Spleen (tissue), 11 donors: ENCODE measurements at regions not wholly inside any gene's neighbourhood (a gene's known extent, or its start where the extent isn't known, plus 50 kb on each side); places are given as distances from the start of the nearest gene placed in this dataset.
A peak's percentile ranks its signal among the peaks of the same experiment; 100 is the strongest.

Source experiments
- DNase-seq: peaks from one replicate; pipeline ENCODE4 v3.0.0-alpha.2; 2020
- H3K27ac ChIP-seq, 8 donors: fragments of 200-600 bp; sonication (generic) in 7 of 8; 1 replicate in 4 of 8; 2 replicates in 4 of 8; pipeline versions ENCODE4 v1.5.0 to v1.8.0; 2016 to 2021; ENCODE audit warnings: inconsistent platforms in 4 of 8, mild to moderate bottlenecking in 4 of 8, moderate library complexity in 1 of 8
- H3K27me3 ChIP-seq, 7 donors: fragments of 200-600 bp; sonication (generic) in 6 of 7; replicated peaks in 1 of 7; 1 replicate in 4 of 7; 2 replicates in 3 of 7; pipeline versions ENCODE4 v1.5.0 to v1.8.0; 2016 to 2021; ENCODE audit warnings: inconsistent platforms in 3 of 7, mild to moderate bottlenecking in 1 of 7
- H3K36me3 ChIP-seq, 6 donors: fragments of 200-600 bp; sonication (generic) in 5 of 6; 1 replicate in 4 of 6; 2 replicates in 2 of 6; pipeline versions ENCODE4 v1.5.0 to v1.8.0; 2016 to 2021; ENCODE audit warnings: inconsistent platforms in 2 of 6
- H3K4me1 ChIP-seq, 6 donors: fragments of 200-600 bp; sonication (generic) in 5 of 6; 1 replicate in 3 of 6; 2 replicates in 3 of 6; pipeline versions ENCODE4 v1.5.0 to v1.8.0; 2016 to 2021; ENCODE audit warnings: inconsistent platforms in 3 of 6
- H3K4me3 ChIP-seq, 8 donors: fragments of 200-600 bp; sonication (generic) in 7 of 8; 1 replicate in 4 of 8; 2 replicates in 4 of 8; pipeline versions ENCODE4 v1.5.0 to v1.8.0; 2016 to 2021; ENCODE audit warnings: inconsistent platforms in 4 of 8, mild to moderate bottlenecking in 4 of 8, moderate library complexity in 2 of 8
- H3K9me3 ChIP-seq, 8 donors: fragments of 200-600 bp; sonication (generic) in 7 of 8; 1 replicate in 4 of 8; 2 replicates in 4 of 8; pipeline versions ENCODE4 v1.5.0 to v1.8.0; 2016 to 2021; ENCODE audit warnings: inconsistent platforms in 4 of 8
- POLR2A ChIP-seq, 3 donors: fragments of 450-650 bp; IDR thresholded peaks; one replicate each; pipeline ENCODE4 v1.5.1; 2017; ENCODE audit warnings: antibody characterized with exemption in 3 of 3, mild to moderate bottlenecking in 1 of 3
- POLR2AphosphoS5 ChIP-seq, 3 donors: sonication (generic); formaldehyde crosslinking; IDR thresholded peaks; one replicate each; pipeline ENCODE4 v1.5.1; 2017; ENCODE audit warnings: antibody characterized with exemption in 3 of 3
- WGBS, 5 donors: extraction: QIAGEN DNeasy Blood & Tissue Kit in 3 of 5; methylation state at CpG; one replicate each; pipeline versions ENCODE4 v1.1.5 to v1.1.7; 2013 to 2018; 5-methylcytosine and 5-hydroxymethylcytosine counted together
- intact Hi-C: fragments of 100-400 bp; cut with DNase I; formaldehyde crosslinking; loops from one replicate; pipeline ENCODE4 v1.15.0; 2023; ENCODE audit warnings: low total_unique reads
- TF ChIP-seq, protein P1 (sequence below), 11 experiments: fragments of 200-600 bp in 7 of 11; fragments of 450-650 bp in 4 of 11; sonication (generic) in 4 of 11; IDR thresholded peaks in 8 of 11; conservative IDR thresholded peaks in 3 of 11; 1 replicate in 7 of 11; 2 replicates in 4 of 11; pipeline versions ENCODE4 v1.4.0 to v1.8.0; 2016 to 2021; ENCODE audit warnings: antibody characterized with exemption in 11 of 11, inconsistent platforms in 4 of 11, mild to moderate bottlenecking in 1 of 11
- donor health status: healthy with polysubstance abuse.
- donor health status: DM: no; HTN: no; CAD: no; lungs with moderate emphysema.
- donor health status: DM: no; HTN: no; CAD: no.
- donor health status: Bipolar disorder and iron deficiency.
- donor health status: healthy.
- donor health status: DM: no; HTN: no; CAD: no.
- donor health status: DM: yes; HTN: yes; CAD: no.

- Histone ChIP-seq H3K9me3 (peaks cover 0 to 12% (median 7%) of the 10 kb centered on the region in 8 donors), H3K27me3 (peaks cover 0 to 4% (median 0%) of the 10 kb centered on the region in 7 donors), H3K27ac (no peak overlapping the region), H3K4me1 (no peaks in the 10 kb centered on the region), H3K36me3 (no peaks in the 10 kb centered on the region), H3K4me3 (no peak overlapping the region)
- DNase-seq, result peak; percentile 40
- TF ChIP-seq POLR2AphosphoS5 (IDR thresholded peaks at IDR 0.05), result no peak
- TF ChIP-seq POLR2A (IDR thresholded peaks at IDR 0.05), result no peak
- TF ChIP-seq, protein P1, sequence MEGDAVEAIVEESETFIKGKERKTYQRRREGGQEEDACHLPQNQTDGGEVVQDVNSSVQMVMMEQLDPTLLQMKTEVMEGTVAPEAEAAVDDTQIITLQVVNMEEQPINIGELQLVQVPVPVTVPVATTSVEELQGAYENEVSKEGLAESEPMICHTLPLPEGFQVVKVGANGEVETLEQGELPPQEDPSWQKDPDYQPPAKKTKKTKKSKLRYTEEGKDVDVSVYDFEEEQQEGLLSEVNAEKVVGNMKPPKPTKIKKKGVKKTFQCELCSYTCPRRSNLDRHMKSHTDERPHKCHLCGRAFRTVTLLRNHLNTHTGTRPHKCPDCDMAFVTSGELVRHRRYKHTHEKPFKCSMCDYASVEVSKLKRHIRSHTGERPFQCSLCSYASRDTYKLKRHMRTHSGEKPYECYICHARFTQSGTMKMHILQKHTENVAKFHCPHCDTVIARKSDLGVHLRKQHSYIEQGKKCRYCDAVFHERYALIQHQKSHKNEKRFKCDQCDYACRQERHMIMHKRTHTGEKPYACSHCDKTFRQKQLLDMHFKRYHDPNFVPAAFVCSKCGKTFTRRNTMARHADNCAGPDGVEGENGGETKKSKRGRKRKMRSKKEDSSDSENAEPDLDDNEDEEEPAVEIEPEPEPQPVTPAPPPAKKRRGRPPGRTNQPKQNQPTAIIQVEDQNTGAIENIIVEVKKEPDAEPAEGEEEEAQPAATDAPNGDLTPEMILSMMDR (IDR thresholded peaks at IDR 0.05 in 8 of 11, conservative IDR thresholded peaks at IDR 0.05 in 3 of 11), result no peak
- 86 to 94% (median 90%) methylated on average over 10 to 17 of the region's 17 CpGs for WGBS, 5 donors
- intact Hi-C loops, result no loop called here
Observed at GRCh38 chr2:146807568-146808168, 1037.2 kb upstream of the ACVR2A start.

GRCh38 chr2:146806364-146807005 is 1038.3 kb upstream of the ACVR2A start:
- Histone ChIP-seq H3K9me3 (peaks cover 0 to under 1% (median 0%) of the 10 kb centered on the region in 8 donors), H3K36me3 (no peaks in the 10 kb centered on the region), H3K27ac (no peak overlapping the region), H3K4me1 (no peaks in the 10 kb centered on the region), H3K27me3 (peaks cover 0 to 4% (median 0%) of the 10 kb centered on the region in 7 donors), H3K4me3 (no peak overlapping the region)
- no peak for DNase-seq
- intact Hi-C loops, result no loop called here
- 57 to 70% (median 65%) methylated on average over 2 of the region's 2 CpGs for WGBS, 5 donors
- TF ChIP-seq, protein P1 (IDR thresholded peaks at IDR 0.05 in 8 of 11, conservative IDR thresholded peaks at IDR 0.05 in 3 of 11), result no peak
- TF ChIP-seq POLR2A (IDR thresholded peaks at IDR 0.05) (no peak), POLR2AphosphoS5 (IDR thresholded peaks at IDR 0.05) (no peak)

GRCh38 chr2:146804288-146804687 is 1040.5 kb upstream of the ACVR2A start:
- H3K36me3 ChIP-seq, result no peaks in the 10 kb centered on the region
- H3K4me3 ChIP-seq, result no peak overlapping the region
- intact Hi-C loops, result no loop called here
- no peak overlapping the region for H3K27ac ChIP-seq
- H3K27me3 ChIP-seq, result peaks cover 0 to 4% (median 0%) of the 10 kb centered on the region in 7 donors
- TF ChIP-seq POLR2A (IDR thresholded peaks at IDR 0.05), result no peak
- TF ChIP-seq, protein P1 (IDR thresholded peaks at IDR 0.05 in 8 of 11, conservative IDR thresholded peaks at IDR 0.05 in 3 of 11), result no peak
- TF ChIP-seq POLR2AphosphoS5 (IDR thresholded peaks at IDR 0.05), result no peak
- no peak for DNase-seq
- no peaks in the 10 kb centered on the region for H3K4me1 ChIP-seq
- no peaks in the 10 kb centered on the region for H3K9me3 ChIP-seq
- 78 to 89% (median 84%) methylated on average over 4 of the region's 4 CpGs for WGBS, 5 donors

DNA sequence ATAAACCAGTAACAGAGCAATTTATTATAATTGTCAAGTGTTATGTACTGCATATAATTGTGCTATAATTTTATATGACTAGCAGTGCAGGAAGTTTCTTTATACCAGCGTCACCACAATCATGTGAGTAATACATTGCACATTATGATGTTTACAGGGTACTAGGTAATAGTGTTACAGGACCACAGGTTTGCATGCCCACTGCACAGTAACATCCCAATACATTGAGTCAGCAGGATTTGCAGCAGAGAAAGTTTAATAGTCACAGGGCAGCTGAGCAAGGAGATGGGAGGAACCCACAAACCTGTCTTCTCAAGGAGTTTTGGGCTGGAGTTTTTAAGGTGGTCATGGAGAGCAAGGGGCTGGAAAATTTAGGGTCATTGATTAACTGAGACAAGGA is 1042.9 kb upstream of the ACVR2A start:
- Histone ChIP-seq H3K27ac (no peak overlapping the region), H3K9me3 (no peaks in the 10 kb centered on the region), H3K4me3 (no peak overlapping the region), H3K27me3 (no peaks in the 10 kb centered on the region), H3K36me3 (no peaks in the 10 kb centered on the region), H3K4me1 (no peaks in the 10 kb centered on the region)
- no peak for TF ChIP-seq POLR2AphosphoS5 (IDR thresholded peaks at IDR 0.05)
- no peak for TF ChIP-seq POLR2A (IDR thresholded peaks at IDR 0.05)
- TF ChIP-seq, protein P1 (IDR thresholded peaks at IDR 0.05 in 8 of 11, conservative IDR thresholded peaks at IDR 0.05 in 3 of 11), result no peak
- intact Hi-C loops, result no loop called here
- DNase-seq, result no peak
- WGBS, 5 donors, result 69 to 90% (median 80%) methylated on average over 1 of the region's 1 CpG
